NCI-H2196 (cell line): ENCODE measurements at regions not wholly inside any gene's neighbourhood (a gene's known extent, or its start where the extent isn't known, plus 50 kb on each side); places are given as distances from the start of the nearest gene placed in this dataset.

ENCODE experiments used
- DNase-seq: peaks from one replicate; lab custom pipeline; 2025; ENCODE audit not compliant: unreplicated experiment; lab: John Stamatoyannopoulos, UW

- DNase-seq, result no peak
Observed at GRCh38 chr1:193666485-193667083, 480.2 kb upstream of the B3GALT2 start.

GRCh38 chr1:193663965-193664364, 477.6 kb upstream of the B3GALT2 start:
- DNase-seq, result no peak

- DNase-seq, result no peak
Observed at GRCh38 chr1:193662030-193662429, 475.6 kb upstream of the B3GALT2 start.

DNA sequence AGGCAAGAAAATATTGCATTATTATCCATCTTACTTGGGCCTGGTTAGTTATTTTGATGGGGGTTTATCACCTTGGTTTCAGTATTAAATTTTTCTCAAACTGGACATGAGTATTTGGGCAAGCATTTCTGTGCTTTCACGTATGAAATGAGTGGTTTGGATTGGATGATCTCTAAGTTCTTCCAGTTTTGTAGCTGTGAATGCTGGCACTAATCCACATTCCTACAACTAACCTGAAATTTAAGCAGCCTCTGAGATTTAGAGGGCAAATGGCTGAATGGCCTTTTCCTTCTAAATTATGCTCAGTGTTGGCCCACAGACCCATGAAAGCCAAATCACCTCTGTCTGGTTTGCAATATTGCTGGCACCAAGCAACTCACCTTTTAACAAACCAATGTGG, 475.0 kb upstream of the B3GALT2 start:
- DNase-seq, result no peak

DNA sequence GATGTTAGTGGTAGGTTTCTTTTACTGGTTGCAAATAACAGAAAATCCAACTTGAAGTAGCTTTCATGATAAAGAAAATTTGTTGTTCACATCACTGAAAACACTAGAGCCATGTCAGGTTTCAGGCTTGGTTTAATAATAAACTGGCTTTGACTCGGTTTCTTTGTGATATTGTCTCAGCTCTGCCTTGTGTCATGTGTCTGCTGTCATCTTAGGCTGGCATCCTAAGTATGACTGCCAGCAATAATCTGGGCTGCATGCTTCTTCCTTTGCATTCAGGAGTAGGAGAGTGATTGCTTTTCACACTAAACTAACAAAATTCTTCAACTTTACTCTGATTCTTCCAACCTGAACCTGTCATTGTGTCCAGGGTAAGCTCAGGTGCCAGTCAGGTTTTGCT, 474.0 kb upstream of the B3GALT2 start:
- no peak for DNase-seq

DNA sequence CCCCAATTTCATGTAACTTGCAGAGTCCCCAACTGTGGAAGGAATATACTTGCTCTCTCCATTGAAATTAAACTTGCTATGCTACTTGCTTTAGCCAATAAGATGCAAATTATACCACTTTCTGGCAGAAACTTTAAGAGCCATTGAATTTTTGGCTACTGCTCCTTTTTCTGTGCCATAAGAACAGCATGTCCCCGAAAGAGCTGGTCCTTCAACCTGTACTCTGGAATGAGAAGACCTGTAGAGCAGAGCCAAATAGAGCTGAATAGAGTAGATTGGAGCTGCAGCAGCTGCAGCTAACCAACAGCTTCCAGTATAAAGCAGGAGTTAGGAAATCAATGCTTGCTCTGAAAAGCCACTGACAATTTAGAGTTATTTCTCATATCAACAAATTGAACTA, 472.3 kb upstream of the B3GALT2 start:
- DNase-seq, result no peak

- no peak for DNase-seq
Observed at GRCh38 chr1:193658081-193658480, 471.7 kb upstream of the B3GALT2 start.

DNA sequence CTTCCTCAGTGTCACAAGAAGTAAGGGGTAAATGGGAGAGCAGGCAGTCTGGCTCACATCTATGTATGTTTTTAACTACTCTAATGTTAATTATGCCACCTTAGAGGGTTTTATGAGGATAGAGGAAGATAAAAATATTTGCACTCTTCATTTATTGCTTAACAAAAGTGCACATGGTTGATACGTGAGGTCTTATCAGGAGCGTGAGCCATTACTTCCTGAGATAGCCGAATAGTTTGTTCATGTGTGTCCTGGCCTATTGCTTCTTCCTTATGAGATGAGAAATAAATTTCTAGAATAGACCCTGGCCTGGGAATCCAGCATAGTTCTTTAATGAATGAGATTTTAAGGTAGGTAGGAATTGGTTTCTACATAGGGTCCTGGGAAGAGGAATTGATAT, 471.1 kb upstream of the B3GALT2 start:
- no peak for DNase-seq

DNA sequence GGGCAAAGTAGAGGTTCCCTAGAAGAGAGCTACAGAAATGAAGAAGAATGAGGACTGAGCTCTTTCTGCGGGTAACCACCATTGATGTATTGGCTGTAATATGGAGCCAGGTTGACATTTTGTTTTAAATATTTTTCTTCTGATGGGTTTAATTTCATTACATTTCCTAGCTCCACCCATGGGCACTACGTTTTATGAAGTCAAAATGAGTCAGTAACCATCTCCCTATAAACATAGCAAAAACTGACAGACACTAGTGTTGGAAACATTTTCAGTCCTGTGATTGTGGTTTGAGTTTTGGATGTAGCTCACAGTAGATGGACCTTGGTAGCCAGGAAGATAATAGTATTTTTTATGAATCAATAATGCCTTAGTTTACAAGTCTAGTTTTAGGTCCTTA, 470.4 kb upstream of the B3GALT2 start:
- DNase-seq, result no peak

DNA sequence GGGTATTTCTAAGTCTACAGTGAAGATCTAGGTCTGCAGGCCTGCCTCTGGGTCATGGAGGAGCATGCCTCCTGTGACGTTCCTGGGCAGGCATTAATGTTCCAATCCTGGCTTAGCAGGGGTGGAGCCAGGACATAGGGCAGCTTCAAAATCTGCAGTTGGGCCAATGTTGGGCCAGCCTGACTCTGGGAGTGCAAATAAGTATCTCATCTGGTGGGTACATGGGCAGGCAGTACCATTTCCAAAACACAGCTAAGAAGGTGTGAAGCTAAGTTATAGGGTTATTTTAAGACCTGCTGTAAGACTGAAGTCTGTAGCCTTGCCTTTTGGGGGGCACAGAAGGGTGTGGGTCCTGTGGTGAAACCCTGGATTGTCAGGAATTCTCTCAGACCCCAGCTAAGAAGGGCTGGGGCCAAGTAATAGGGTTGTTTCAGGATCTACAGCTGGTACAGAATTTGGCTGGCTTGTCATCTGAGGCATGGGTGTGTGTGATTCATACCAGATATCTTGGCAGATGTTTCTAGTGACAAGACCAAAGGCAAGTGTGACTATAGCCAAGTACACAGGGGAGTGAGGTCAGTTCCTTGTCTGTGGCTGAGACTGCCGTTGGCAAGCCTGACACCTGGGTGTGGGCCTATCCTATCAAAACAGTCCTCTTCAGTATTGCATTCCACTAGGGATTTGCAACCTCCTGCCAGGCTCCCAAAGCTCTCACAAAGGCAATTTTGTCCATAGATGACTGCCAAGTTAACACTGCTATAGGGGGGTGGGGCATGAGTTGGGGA, 468.7 kb upstream of the B3GALT2 start:
- DNase-seq, result no peak

DNA sequence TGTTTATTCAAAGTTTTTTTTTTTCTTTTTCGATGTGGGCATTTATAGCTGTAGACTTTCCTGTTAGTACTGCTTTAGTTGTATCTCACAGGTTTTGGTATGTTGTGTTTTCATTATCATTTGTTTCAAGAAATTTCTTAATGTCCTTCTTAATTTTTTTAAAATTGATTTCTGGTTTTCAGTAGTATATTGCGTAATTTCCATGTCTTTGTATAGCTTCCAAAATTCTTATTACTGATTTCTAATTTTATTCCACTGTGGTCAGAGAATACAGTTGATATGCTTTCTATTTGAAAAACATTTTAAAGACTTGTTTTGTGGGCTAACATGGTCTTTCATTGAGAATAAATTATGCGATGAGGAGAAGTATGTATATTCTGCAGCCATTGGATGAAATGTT, 463.2 kb upstream of the B3GALT2 start:
- no peak for DNase-seq

DNA sequence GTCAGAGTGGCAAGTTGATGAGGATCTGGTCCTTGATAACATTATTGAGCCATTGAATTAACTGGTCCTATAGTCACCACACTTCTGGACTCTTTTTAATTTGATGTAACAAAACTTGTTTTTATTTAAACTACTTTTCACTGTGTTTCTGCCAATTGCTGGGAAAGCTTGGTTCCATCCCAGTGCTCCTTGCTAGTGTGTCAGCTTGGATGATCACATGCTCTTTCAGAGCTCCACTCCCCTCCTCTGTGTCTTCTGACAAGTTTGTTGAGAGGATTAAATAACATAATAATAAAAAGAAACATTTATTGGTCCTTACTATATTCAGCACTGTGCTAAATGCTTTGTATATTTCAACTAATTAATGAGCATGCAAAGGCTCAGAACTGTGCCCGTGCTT, 448.5 kb upstream of the B3GALT2 start:
- DNase-seq, result no peak

- DNase-seq, result no peak
Observed at GRCh38 chr1:193634470-193634869, 448.1 kb upstream of the B3GALT2 start.

- no peak for DNase-seq
Observed at GRCh38 chr1:193633991-193634390, 447.6 kb upstream of the B3GALT2 start.

- DNase-seq, result no peak
Observed at GRCh38 chr1:193633093-193633492, 446.7 kb upstream of the B3GALT2 start.

GRCh38 chr1:193631306-193631705, 444.9 kb upstream of the B3GALT2 start:
- no peak for DNase-seq

DNA sequence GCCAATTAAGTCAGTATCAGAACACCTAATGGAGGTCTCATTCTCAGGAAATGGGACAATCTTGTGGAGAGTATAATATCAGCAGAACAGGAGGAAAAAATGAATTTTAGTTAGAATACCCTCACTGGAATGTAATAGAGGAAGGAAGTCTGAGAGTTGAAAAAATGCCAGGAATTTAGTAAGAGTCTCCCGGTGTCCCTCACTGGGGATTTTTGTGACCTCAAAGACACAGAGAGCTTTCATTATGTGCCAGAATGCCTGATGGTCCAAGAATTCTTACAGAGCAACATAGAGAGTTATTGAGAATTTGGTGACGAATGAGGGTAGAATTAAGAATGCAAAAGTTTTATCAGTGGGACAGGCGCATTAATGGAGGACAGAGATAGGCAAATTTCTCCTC, 443.5 kb upstream of the B3GALT2 start:
- no peak for DNase-seq

DNA sequence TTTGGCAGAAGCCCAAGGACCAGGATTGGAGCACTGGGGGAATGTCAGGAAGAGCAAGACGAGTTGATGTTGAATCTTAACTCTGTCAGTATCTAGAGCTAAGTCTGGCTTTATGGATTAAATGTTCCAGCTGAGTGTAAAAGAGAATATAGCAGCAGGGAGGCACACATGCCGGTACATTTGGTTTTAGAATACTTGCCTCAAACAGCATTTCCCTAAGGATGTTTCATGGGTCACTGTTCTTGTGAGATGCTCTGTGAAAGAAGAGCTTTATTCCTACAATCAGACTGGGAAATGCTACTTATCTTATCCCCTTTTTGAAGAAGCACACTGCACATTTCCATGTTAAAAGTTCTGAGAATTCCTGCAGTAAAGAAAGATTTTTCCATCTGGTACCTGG, 440.3 kb upstream of the B3GALT2 start:
- no peak for DNase-seq

DNA sequence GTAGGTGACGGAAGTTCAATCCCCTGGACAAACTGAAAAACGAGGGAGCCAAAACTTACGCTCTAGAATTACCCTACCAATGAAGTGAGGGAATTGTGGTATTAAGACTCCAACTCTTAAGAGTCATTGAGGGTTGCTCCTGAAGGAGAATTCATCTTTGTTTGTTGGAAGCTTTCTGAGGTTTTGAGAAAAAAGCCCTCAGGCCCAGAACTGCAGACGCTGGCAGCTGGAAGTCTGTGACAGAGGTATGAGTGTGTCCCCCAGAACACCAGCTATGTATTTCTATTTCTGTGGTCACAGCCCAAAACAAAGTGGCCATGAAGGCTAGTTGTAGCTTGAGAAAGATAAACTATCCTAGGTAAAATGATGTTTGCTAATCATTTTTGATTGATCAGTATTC, 438.8 kb upstream of the B3GALT2 start:
- DNase-seq, result no peak

- DNase-seq, result no peak
Observed at GRCh38 chr1:193619911-193620310, 433.5 kb upstream of the B3GALT2 start.

DNA sequence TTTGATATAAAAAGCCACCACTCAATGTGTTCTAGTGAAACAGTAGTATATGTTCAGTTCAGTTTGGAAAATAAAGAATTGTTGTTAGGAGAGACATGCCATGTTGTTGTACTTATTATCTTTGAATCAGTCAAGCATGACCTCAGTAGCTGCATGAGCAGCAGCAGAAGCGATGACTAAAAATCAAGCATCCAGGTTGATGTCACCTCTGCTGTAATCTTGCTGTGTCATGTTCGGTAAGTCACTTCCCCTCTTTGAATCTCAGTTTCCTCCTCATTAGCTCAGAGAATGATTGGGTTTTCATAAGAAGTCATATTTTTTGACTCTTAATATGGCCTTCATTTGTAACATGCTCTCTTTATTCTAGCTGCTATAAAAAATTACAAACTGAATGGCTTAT, 428.4 kb upstream of the B3GALT2 start:
- no peak for DNase-seq

DNA sequence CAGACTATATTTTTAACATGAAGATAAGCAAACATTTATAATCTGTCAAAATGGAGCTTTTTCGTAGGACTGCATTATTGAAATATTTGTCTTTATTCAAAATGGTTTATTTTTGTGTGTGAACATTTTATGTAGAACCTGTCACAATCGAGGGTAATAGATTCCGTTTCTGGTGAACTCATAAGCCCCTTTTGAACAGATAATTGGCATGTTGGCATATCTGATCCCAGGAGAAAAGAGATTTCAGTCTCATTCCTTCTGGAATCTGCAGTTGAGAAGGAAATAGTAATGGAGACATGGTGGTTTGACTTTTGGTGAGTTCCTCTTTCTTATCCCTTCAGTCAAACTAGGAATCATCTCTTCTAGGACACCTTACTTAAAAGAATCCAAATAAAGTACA, 427.9 kb upstream of the B3GALT2 start:
- no peak for DNase-seq

DNA sequence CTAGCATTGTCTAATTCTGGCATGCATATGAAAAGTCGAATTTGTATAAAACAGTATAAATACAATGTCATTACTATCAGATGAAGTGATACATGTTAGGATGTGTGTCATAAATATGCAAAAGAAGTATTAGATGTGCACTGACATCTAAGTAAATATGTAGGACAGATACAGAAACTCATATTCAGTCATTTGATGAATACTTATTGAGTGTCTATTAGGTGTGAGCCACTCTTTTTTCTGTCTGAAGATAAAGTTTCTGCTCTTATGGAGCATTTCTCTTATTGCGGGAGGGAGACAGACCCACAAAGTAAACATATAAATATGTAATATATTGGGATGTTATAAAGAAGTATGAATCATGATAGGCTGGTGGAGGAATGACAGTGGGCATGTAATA, 426.6 kb upstream of the B3GALT2 start:
- DNase-seq, result no peak
